Gastroesophageal sphincter (tissue), 3 donors: ENCODE measurements at regions not wholly inside any gene's neighbourhood (a gene's known extent, or its start where the extent isn't known, plus 50 kb on each side); places are given as distances from the start of the nearest gene placed in this dataset.

Source experiments
- CTCF ChIP-seq, 4 experiments: fragments of 200-600 bp in 2 of 4; fragments of 450-650 bp in 2 of 4; sonication (generic) in 1 of 4; IDR thresholded peaks; one replicate each; pipeline ENCODE4 v1.5.1; 2017 to 2019; ENCODE audit warnings: antibody characterized with exemption in 4 of 4, mild to moderate bottlenecking in 2 of 4, moderate library complexity in 2 of 4
- POLR2A ChIP-seq, 2 donors: fragments of 450-650 bp; IDR thresholded peaks; one replicate each; pipeline ENCODE4 v1.6.1; 2017; ENCODE audit warnings: antibody characterized with exemption in 2 of 2, mild to moderate bottlenecking in 2 of 2, moderate library complexity in 1 of 2
- POLR2AphosphoS5 ChIP-seq: sonication (generic); formaldehyde crosslinking; IDR thresholded peaks from one replicate; pipeline ENCODE4 v1.6.1; 2017; ENCODE audit warnings: antibody characterized with exemption

- TF ChIP-seq CTCF (IDR thresholded peaks at IDR 0.05), result no peak
- no peak for TF ChIP-seq POLR2A (IDR thresholded peaks at IDR 0.05)
- TF ChIP-seq POLR2AphosphoS5, result no peak
These were observed 75.7 kb downstream of the FAM47C start for GRCh38 chrX:37083880-37084279.
